Mesendoderm (in vitro differentiated cells): ENCODE measurements at regions not wholly inside any gene's neighbourhood (a gene's known extent, or its start where the extent isn't known, plus 50 kb on each side); places are given as distances from the start of the nearest gene placed in this dataset.

ENCODE experiments used
- DNase-seq: peaks from one replicate; pipeline ENCODE4 v3.0.0; 2013
- H2AK5ac ChIP-seq: 2 replicates; pipeline ENCODE4 v1.6.1; 2013; ENCODE audit warnings: low read length, inconsistent platforms
- H2BK120ac ChIP-seq: 2 replicates; pipeline ENCODE4 v1.6.1; 2013; ENCODE audit warnings: low read depth, mild to moderate bottlenecking, low read length, moderate library complexity, mixed read lengths
- H2BK15ac ChIP-seq: replicated peaks from 2 replicates; pipeline ENCODE4 v1.6.1; 2013; ENCODE audit warnings: low read depth, mild to moderate bottlenecking, moderate library complexity
- H2BK5ac ChIP-seq: 2 replicates; pipeline ENCODE4 v1.6.1; 2013; ENCODE audit warnings: low read length, inconsistent platforms
- H3K18ac ChIP-seq: 2 replicates; pipeline ENCODE4 v1.6.1; 2013; ENCODE audit warnings: mild to moderate bottlenecking, low read length, mixed read lengths
- H3K23ac ChIP-seq: one replicate; pipeline ENCODE4 v1.6.1; 2013; ENCODE audit warnings: low read length
- H3K27ac ChIP-seq: 2 replicates; pipeline ENCODE4 v1.5.1; 2013; ENCODE audit warnings: low read depth, mild to moderate bottlenecking, inconsistent platforms, low read length, moderate library complexity
- H3K27me3 ChIP-seq: 2 replicates; pipeline ENCODE4 v1.6.1; 2013; ENCODE audit warnings: low read length, control low read depth, mild to moderate bottlenecking, inconsistent platforms; ENCODE audit not compliant: insufficient read depth, poor library complexity
- H3K36me3 ChIP-seq: 2 replicates; pipeline ENCODE4 v1.6.1; 2013; ENCODE audit warnings: low read length, inconsistent platforms; ENCODE audit not compliant: control insufficient read depth, insufficient read depth
- H3K4ac ChIP-seq: one replicate; pipeline ENCODE4 v1.6.1; 2013; ENCODE audit warnings: low read depth, mild to moderate bottlenecking, low read length, moderate library complexity
- H3K4me1 ChIP-seq: 2 replicates; pipeline ENCODE4 v1.6.1; 2013; ENCODE audit warnings: low read depth, low read length, inconsistent platforms; ENCODE audit not compliant: control insufficient read depth
- H3K4me2 ChIP-seq: 2 replicates; pipeline ENCODE4 v1.6.1; 2013; ENCODE audit warnings: low read length
- H3K4me3 ChIP-seq: 2 replicates; pipeline ENCODE4 v1.5.1; 2013; ENCODE audit warnings: mild to moderate bottlenecking, low read length
- H3K56ac ChIP-seq: one replicate; pipeline ENCODE4 v1.6.1; 2013; ENCODE audit warnings: low read length
- H3K79me1 ChIP-seq: 2 replicates; pipeline ENCODE4 v1.6.1; 2013; ENCODE audit warnings: low read length, inconsistent platforms
- H3K79me2 ChIP-seq: 2 replicates; pipeline ENCODE4 v1.6.1; 2013; ENCODE audit warnings: mild to moderate bottlenecking, low read length; ENCODE audit not compliant: control insufficient read depth, insufficient read depth
- H3K9ac ChIP-seq: 2 replicates; pipeline ENCODE4 v1.6.1; 2013; ENCODE audit warnings: low read length, inconsistent platforms
- H4K5ac ChIP-seq: one replicate; pipeline ENCODE4 v1.6.1; 2013; ENCODE audit warnings: low read length
- H4K8ac ChIP-seq: one replicate; pipeline ENCODE4 v1.6.1; 2013; ENCODE audit warnings: low read depth, mild to moderate bottlenecking, control low read depth, low read length, moderate library complexity
- whole genome bisulfite sequencing: extraction: QIAGEN DNeasy Blood & Tissue Kit; methylation state at CpG from one replicate; pipeline ENCODE4 v1.1.7; 2013; ENCODE audit warnings: low lambda C conversion rate, missing lambda C conversion rate; ENCODE audit not compliant: insufficient coverage; ENCODE audit errors: extremely low coverage; 5-methylcytosine and 5-hydroxymethylcytosine counted together

DNA sequence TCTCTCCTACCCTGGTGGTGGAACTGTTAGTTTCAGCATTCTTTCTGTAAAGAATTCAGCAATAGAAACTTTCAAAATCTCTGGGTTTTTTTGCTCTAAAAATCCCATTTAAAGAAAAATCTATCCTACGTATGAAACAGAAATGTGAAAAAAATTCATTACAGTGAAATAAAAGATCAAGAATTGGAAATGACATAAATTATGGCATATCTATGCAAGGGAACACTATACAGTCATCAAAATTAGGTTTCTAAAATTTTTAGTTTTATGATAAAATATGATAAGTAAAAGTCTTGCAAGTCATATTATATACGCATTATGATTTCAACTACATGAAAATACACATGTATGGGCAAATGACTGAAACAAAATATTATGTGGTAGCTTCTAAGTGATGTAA, 342.6 kb downstream of the CETN3 start:
- no peak overlapping the region for H4K8ac ChIP-seq
- no peaks in the 10 kb centered on the region for H3K4me1 ChIP-seq

DNA sequence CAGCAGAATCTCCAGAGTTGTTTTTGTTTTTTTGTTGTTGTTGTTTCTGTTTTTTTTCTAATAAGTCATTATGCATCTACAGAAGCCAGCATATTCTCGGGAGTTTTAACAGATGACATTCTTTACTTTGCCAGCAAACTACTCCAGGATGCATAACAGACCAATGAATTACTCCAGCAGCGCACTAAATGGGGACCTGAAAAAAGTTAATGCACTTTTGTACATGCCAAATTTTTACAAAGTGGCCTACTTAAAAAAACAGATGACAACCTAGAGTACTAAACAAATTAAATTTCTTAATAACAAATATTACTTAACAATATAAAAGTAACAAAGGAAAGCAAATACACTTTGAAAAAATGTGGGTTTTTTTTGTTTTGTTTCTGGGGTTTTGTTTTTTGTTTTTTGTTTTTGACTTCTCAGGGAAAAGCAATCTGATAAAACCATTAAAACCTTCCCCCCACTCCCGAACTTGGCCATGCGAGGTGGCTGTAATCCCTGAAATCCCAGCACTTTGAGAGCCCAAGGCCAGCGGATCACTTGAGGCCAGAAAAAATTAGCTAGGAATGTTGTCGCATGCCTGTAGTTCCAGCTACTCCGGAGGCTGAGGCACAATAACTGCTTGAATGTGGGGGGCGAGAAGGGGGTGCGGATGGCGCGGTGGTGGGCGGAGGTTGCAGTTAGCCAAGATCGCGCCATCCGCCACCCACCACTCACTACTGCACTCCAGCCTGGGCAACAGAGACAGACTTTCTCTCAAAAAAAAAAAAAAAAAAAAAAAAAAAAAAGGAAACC, 352.4 kb downstream of the CETN3 start:
- no CpG with 5 or more reads among the region's 15 CpGs for WGBS
- no peaks in the 10 kb centered on the region for H3K79me1 ChIP-seq
- no peak overlapping the region for H3K23ac ChIP-seq
- H3K27me3 ChIP-seq: no peaks in the 10 kb centered on the region
- no peak overlapping the region for H3K4me2 ChIP-seq
- H3K4me3 ChIP-seq: no peak overlapping the region
- no peak overlapping the region for H2BK5ac ChIP-seq
- no peaks in the 10 kb centered on the region for H3K36me3 ChIP-seq
- H3K18ac ChIP-seq: no peak overlapping the region
- no peak overlapping the region for H3K9ac ChIP-seq
- H3K4ac ChIP-seq: no peak overlapping the region
- no peak overlapping the region for H4K8ac ChIP-seq
- no peak overlapping the region for H2AK5ac ChIP-seq
- DNase-seq: peak; percentile 88
- H4K5ac ChIP-seq: no peak overlapping the region
- no peak overlapping the region for H3K27ac ChIP-seq
- no peaks in the 10 kb centered on the region for H3K79me2 ChIP-seq
- no peak overlapping the region for H2BK15ac ChIP-seq
- no peaks in the 10 kb centered on the region for H3K4me1 ChIP-seq
- no peak overlapping the region for H2BK120ac ChIP-seq
- no peak overlapping the region for H3K56ac ChIP-seq

More for the DNA sequence above, 342.6 kb downstream of the CETN3 start:
- Histone ChIP-seq H3K27me3 (no peaks in the 10 kb centered on the region), H3K79me1 (no peaks in the 10 kb centered on the region), H2BK15ac (no peak overlapping the region), H2BK120ac (no peak overlapping the region), H3K36me3 (no peaks in the 10 kb centered on the region), H3K4me2 (no peak overlapping the region), H3K18ac (no peak overlapping the region), H3K27ac (no peak overlapping the region), H3K56ac (no peak overlapping the region), H3K4me3 (no peak overlapping the region), H4K5ac (no peak overlapping the region), H2BK5ac (no peak overlapping the region), H3K23ac (no peak overlapping the region), H3K4ac (no peak overlapping the region), H2AK5ac (no peak overlapping the region), H3K9ac (no peak overlapping the region), H3K79me2 (no peaks in the 10 kb centered on the region)
- no peak for DNase-seq
- WGBS: no CpG with 5 or more reads among the region's 2 CpGs

DNA sequence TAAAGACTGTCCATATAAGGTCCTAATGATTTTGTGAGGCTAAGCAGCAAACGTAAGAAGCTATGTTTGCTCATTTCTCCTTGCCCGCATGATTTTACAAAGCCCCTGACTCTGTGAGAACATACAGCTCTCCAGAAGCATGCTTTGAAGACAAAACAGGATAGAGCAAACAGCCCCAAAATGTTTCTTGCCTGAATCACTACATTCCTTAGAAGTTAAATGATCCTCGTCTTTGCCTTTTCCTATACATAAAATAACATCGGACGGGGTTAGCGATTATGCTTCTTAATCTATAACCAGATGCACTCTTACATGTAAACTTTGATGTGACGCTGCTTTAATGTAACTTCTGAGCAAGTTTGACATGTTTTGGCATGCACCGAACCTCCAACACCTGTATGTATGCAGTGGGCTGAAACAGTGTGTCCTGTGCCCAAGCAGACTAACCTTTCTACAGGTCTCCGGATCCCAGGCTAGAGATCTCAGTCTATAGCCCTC, 353.7 kb downstream of the CETN3 start:
- WGBS: no CpG with 5 or more reads among the region's 9 CpGs
- Histone ChIP-seq H2BK15ac (no peak overlapping the region), H2AK5ac (no peak overlapping the region), H3K4ac (no peak overlapping the region), H4K5ac (no peak overlapping the region), H4K8ac (no peak overlapping the region), H3K27me3 (no peaks in the 10 kb centered on the region), H3K4me2 (no peak overlapping the region), H3K36me3 (no peaks in the 10 kb centered on the region), H3K79me1 (no peaks in the 10 kb centered on the region), H3K56ac (peak overlapping the region; percentile 1), H3K23ac (no peak overlapping the region), H3K27ac (peak overlapping the region; percentile 3), H2BK5ac (no peak overlapping the region), H3K4me3 (no peak overlapping the region), H3K18ac (peak overlapping the region; percentile 51), H3K79me2 (no peaks in the 10 kb centered on the region), H3K9ac (no peak overlapping the region), H2BK120ac (no peak overlapping the region), H3K4me1 (no peaks in the 10 kb centered on the region)
- peak; percentile 83 for DNase-seq

DNA sequence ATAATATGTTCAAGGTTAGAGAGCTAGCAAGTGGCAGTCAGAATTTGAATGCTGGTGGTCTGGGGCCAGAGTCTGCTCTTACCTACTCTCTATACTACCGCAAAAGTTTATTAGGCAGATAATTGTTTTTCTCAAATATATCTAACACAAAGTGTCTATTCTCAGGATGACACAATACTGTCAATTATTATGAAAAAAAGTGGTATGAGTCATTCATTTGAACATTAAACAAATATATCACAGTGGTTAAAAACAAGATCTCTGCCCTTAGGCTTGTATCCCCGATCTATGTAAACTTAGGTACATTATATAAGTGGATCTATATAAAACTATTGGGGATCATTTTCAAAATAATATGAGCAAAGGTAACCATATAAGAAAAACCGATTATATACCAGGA, 354.9 kb downstream of the CETN3 start:
- H3K56ac ChIP-seq: no peak overlapping the region
- no peak for DNase-seq
- no CpG with 5 or more reads among the region's 3 CpGs for WGBS

DNA sequence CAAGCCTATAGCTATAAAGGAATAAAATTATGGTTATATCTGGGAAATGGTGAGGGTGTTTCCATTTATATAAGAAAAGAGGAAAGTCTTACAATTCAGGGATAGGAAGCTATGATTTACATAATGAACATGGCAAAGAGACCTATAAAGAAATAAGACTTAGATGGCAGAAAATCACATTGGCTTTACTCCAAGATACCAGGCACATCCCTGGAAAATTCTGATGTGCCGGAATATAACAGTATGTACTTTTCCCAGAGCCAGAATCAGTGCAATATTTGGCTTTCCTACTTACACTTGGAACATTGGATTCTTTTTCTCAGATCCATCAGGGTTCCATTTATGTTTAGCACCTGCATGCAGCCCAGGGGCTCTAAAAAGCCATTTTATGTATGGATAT, 357.8 kb downstream of the CETN3 start:
- no peak overlapping the region for H3K4me3 ChIP-seq
- no peak overlapping the region for H2AK5ac ChIP-seq
- H3K36me3 ChIP-seq: no peaks in the 10 kb centered on the region
- no peak overlapping the region for H3K4ac ChIP-seq
- no peak overlapping the region for H3K23ac ChIP-seq
- H3K56ac ChIP-seq: no peak overlapping the region
- H3K4me2 ChIP-seq: no peak overlapping the region
- no peak overlapping the region for H4K5ac ChIP-seq
- no peak overlapping the region for H2BK5ac ChIP-seq
- H3K18ac ChIP-seq: no peak overlapping the region
- WGBS: no CpG with 5 or more reads among the region's 1 CpG
- H3K27ac ChIP-seq: no peak overlapping the region
- H3K9ac ChIP-seq: no peak overlapping the region
- H3K27me3 ChIP-seq: no peaks in the 10 kb centered on the region
- no peaks in the 10 kb centered on the region for H3K79me1 ChIP-seq
- H3K79me2 ChIP-seq: no peaks in the 10 kb centered on the region
- no peak overlapping the region for H2BK15ac ChIP-seq
- no peaks in the 10 kb centered on the region for H3K4me1 ChIP-seq
- no peak overlapping the region for H4K8ac ChIP-seq
- H2BK120ac ChIP-seq: no peak overlapping the region
- no peak for DNase-seq

More for the DNA sequence above, 354.9 kb downstream of the CETN3 start:
- Histone ChIP-seq H3K27ac (no peak overlapping the region), H3K79me1 (no peaks in the 10 kb centered on the region), H3K18ac (no peak overlapping the region), H2BK120ac (no peak overlapping the region), H3K79me2 (no peaks in the 10 kb centered on the region), H3K4me2 (no peak overlapping the region), H2BK15ac (no peak overlapping the region), H3K4ac (no peak overlapping the region), H3K9ac (no peak overlapping the region), H4K8ac (no peak overlapping the region), H3K4me1 (no peaks in the 10 kb centered on the region), H3K23ac (no peak overlapping the region), H3K36me3 (no peaks in the 10 kb centered on the region), H3K27me3 (no peaks in the 10 kb centered on the region), H2BK5ac (no peak overlapping the region), H2AK5ac (no peak overlapping the region), H4K5ac (no peak overlapping the region), H3K4me3 (no peak overlapping the region)

DNA sequence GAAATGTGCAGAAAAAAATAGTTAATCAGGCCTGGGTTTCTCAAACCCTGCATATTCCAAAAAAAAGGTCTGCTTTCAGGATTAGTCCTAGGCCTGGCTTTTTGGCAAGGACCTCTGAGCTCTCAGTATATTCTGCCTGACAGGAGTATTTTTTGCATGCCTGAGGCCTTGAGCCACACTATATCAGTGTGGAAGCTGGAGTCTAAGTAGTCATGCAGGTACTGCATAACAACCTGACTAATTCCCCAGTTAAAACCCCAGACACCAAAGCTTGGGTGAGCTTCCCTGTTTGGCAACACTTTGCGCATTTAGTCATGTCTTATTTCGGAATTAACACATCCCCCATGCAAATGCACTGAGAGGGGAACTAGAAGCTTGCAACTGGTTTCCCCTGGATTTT, 359.5 kb downstream of the CETN3 start:
- peak; percentile 12 for DNase-seq

More for the DNA sequence above, 359.5 kb downstream of the CETN3 start:
- Histone ChIP-seq H2BK120ac (no peak overlapping the region), H4K8ac (no peak overlapping the region), H3K36me3 (no peaks in the 10 kb centered on the region), H3K18ac (peak overlapping the region; percentile 34), H3K23ac (no peak overlapping the region), H3K27me3 (no peaks in the 10 kb centered on the region), H3K79me2 (no peaks in the 10 kb centered on the region), H2AK5ac (no peak overlapping the region), H3K27ac (no peak overlapping the region), H4K5ac (no peak overlapping the region), H2BK15ac (no peak overlapping the region), H3K4ac (no peak overlapping the region), H2BK5ac (no peak overlapping the region), H3K79me1 (no peaks in the 10 kb centered on the region), H3K56ac (no peak overlapping the region), H3K9ac (no peak overlapping the region), H3K4me1 (no peaks in the 10 kb centered on the region), H3K4me3 (no peak overlapping the region), H3K4me2 (no peak overlapping the region)
- WGBS: no CpG with 5 or more reads among the region's 2 CpGs
